ENCODE measurements at regions not wholly inside any gene's neighbourhood (a gene's known extent, or its start where the extent isn't known, plus 50 kb on each side); places are given as distances from the start of the nearest gene placed in this dataset.

- TF ChIP-seq, protein P1, sequence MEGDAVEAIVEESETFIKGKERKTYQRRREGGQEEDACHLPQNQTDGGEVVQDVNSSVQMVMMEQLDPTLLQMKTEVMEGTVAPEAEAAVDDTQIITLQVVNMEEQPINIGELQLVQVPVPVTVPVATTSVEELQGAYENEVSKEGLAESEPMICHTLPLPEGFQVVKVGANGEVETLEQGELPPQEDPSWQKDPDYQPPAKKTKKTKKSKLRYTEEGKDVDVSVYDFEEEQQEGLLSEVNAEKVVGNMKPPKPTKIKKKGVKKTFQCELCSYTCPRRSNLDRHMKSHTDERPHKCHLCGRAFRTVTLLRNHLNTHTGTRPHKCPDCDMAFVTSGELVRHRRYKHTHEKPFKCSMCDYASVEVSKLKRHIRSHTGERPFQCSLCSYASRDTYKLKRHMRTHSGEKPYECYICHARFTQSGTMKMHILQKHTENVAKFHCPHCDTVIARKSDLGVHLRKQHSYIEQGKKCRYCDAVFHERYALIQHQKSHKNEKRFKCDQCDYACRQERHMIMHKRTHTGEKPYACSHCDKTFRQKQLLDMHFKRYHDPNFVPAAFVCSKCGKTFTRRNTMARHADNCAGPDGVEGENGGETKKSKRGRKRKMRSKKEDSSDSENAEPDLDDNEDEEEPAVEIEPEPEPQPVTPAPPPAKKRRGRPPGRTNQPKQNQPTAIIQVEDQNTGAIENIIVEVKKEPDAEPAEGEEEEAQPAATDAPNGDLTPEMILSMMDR (IDR thresholded peaks at IDR 0.05) = no peak
- TF ChIP-seq POLR2A (IDR thresholded peaks at IDR 0.05) = no peak
These were observed 227.0 kb downstream of the RPS24 start for GRCh38 chr10:78260680-78261079.

Data from testis (tissue), 2 donors.